GM23338 (cell line): ENCODE measurements at regions not wholly inside any gene's neighbourhood (a gene's known extent, or its start where the extent isn't known, plus 50 kb on each side); places are given as distances from the start of the nearest gene placed in this dataset.

ENCODE experiments used
- ATAC-seq: fragments of 200-7000 bp; cut with Tn5 transposase; 3 replicates; pipeline ENCODE4 v1.9.1; 2020
- DNase-seq: peaks from one replicate; pipeline ENCODE4 v3.0.0-alpha.2; 2015; ENCODE audit warnings: low spot score
- H2AFZ ChIP-seq: fragments of 200-600 bp; sonication (generic); 2 replicates; pipeline ENCODE4 v1.8.0; 2016; ENCODE audit warnings: antibody characterized with exemption, mild to moderate bottlenecking, moderate library complexity
- H3F3A ChIP-seq: fragments of 200-600 bp; sonication (generic); replicated peaks from 2 replicates; pipeline ENCODE4 v1.8.0; 2017; ENCODE audit warnings: antibody characterized with exemption, mixed run types, low read depth
- H3K27ac ChIP-seq: fragments of 200-600 bp; sonication (generic); 2 replicates; pipeline ENCODE4 v1.6.1; 2016; ENCODE audit warnings: low read depth
- H3K27me3 ChIP-seq: fragments of 200-600 bp; sonication (generic); 2 replicates; pipeline ENCODE4 v1.8.0; 2016; ENCODE audit warnings: mild to moderate bottlenecking, mixed run types, moderate library complexity; ENCODE audit not compliant: insufficient read depth
- H3K36me3 ChIP-seq: fragments of 200-600 bp; sonication (generic); 2 replicates; pipeline ENCODE4 v1.8.0; 2016; ENCODE audit warnings: mild to moderate bottlenecking; ENCODE audit not compliant: insufficient read depth
- H3K4me1 ChIP-seq: fragments of 200-600 bp; sonication (generic); 2 replicates; pipeline ENCODE4 v1.8.0; 2016; ENCODE audit warnings: mild to moderate bottlenecking, moderate library complexity; ENCODE audit not compliant: insufficient read depth
- H3K4me2 ChIP-seq: fragments of 200-600 bp; sonication (generic); 2 replicates; pipeline ENCODE4 v1.7.1; 2017; ENCODE audit warnings: mixed run types
- H3K4me3 ChIP-seq: fragments of 200-600 bp; sonication (generic); 2 replicates; pipeline ENCODE4 v1.6.1; 2016; ENCODE audit warnings: mixed run types
- H3K79me2 ChIP-seq: fragments of 200-600 bp; sonication (generic); replicated peaks from 2 replicates; pipeline ENCODE4 v1.8.0; 2017; ENCODE audit warnings: mild to moderate bottlenecking; ENCODE audit not compliant: insufficient read depth
- H3K9me2 ChIP-seq: fragments of 200-600 bp; sonication (generic); 2 replicates; pipeline ENCODE4 v1.8.0; 2017; ENCODE audit not compliant: insufficient read depth
- H4K20me1 ChIP-seq: fragments of 200-600 bp; sonication (generic); replicated peaks from 2 replicates; pipeline ENCODE4 v1.8.0; 2017; ENCODE audit warnings: mild to moderate bottlenecking; ENCODE audit not compliant: insufficient read depth
- H3K27ac Mint-ChIP-seq: 2 replicates; pipeline ENCODE4 v1.8.0; 2020; ENCODE audit warnings: inconsistent platforms, mild to moderate bottlenecking, moderate library complexity, mixed read lengths
- H3K27me3 Mint-ChIP-seq: 3 replicates; pipeline ENCODE4 v1.8.0; 2022; ENCODE audit warnings: low read depth, mild to moderate bottlenecking, moderate library complexity, mixed read lengths, inconsistent platforms; ENCODE audit not compliant: insufficient read depth, poor library complexity
- H3K36me3 Mint-ChIP-seq: 3 replicates; pipeline ENCODE4 v1.8.0; 2021; ENCODE audit warnings: low read depth, mild to moderate bottlenecking, inconsistent platforms, moderate library complexity, mixed read lengths
- H3K4me1 Mint-ChIP-seq: 3 replicates; pipeline ENCODE4 v1.8.0; 2020; ENCODE audit warnings: mild to moderate bottlenecking, inconsistent platforms, mixed read lengths
- H3K4me3 Mint-ChIP-seq: 3 replicates; pipeline ENCODE4 v1.8.0; 2021; ENCODE audit warnings: moderate library complexity, mild to moderate bottlenecking, inconsistent platforms, mixed read lengths
- H3K9me3 Mint-ChIP-seq: 3 replicates; pipeline ENCODE4 v1.8.0; 2020; ENCODE audit warnings: moderate library complexity, mild to moderate bottlenecking, inconsistent platforms, mixed read lengths
- CREB1 ChIP-seq: fragments of 250-450 bp; sonication (Bioruptor Pico); IDR thresholded peaks from 2 replicates; pipeline ENCODE4 v1.5.0; 2020; ENCODE audit warnings: low read depth, mild to moderate bottlenecking, moderate library complexity
- ETS1 ChIP-seq: IDR thresholded peaks from 2 replicates; pipeline ENCODE4 v1.6.1; 2016; ENCODE audit warnings: antibody characterized with exemption
- EZH2 ChIP-seq: fragments of 200-600 bp; sonication (generic); IDR thresholded peaks from one replicate; pipeline ENCODE4 v1.8.0; 2017; ENCODE audit warnings: antibody characterized with exemption, mild to moderate bottlenecking, low read depth; ENCODE audit not compliant: unreplicated experiment
- JUNB ChIP-seq: IDR thresholded peaks from one replicate; pipeline ENCODE4 v1.6.1; 2016; ENCODE audit warnings: antibody characterized with exemption; ENCODE audit not compliant: unreplicated experiment
- NANOG ChIP-seq: IDR thresholded peaks from 2 replicates; pipeline ENCODE4 v1.6.1; 2016; ENCODE audit warnings: antibody characterized with exemption, borderline replicate concordance
- POLR2AphosphoS5 ChIP-seq: IDR thresholded peaks from 2 replicates; pipeline ENCODE4 v1.6.1; 2016; ENCODE audit warnings: antibody characterized with exemption, low read depth
- REST ChIP-seq: IDR thresholded peaks from one replicate; pipeline ENCODE4 v1.6.1; 2018; ENCODE audit warnings: antibody characterized with exemption; ENCODE audit not compliant: unreplicated experiment
- STAT1 ChIP-seq: IDR thresholded peaks from one replicate; pipeline ENCODE4 v1.6.1; 2016; ENCODE audit warnings: antibody characterized with exemption; ENCODE audit not compliant: unreplicated experiment
- ZNF114 ChIP-seq: fragments of 250-450 bp; sonication (Bioruptor Pico); IDR thresholded peaks from 2 replicates; pipeline ENCODE4 v1.5.0; 2020; ENCODE audit warnings: mild to moderate bottlenecking, moderate library complexity
- ZNF331 ChIP-seq: fragments of 250-450 bp; sonication (Bioruptor Pico); IDR thresholded peaks from 2 replicates; pipeline ENCODE4 v1.5.0; 2020; ENCODE audit warnings: low read depth, mild to moderate bottlenecking, moderate library complexity

DNA sequence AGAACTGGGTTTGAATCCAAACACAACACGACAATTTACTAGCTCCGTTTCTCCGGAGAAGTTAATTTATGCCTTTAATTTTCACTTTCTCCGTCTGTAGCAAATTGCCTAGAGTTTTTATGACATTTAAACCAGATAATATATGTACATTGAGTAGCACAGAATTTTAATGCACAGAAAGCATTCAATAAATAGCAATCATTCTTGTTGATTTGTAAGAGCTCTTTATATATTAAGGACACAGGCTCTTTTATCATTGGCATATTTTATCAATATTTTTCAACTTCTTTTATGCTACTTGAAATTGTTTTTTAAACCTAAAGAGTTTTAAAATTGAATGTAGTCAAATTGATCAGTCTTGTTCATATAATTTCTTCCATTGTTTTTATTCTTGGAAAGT, 99.6 kb upstream of the PPP2R3B start:
- H3K79me2 ChIP-seq, result no peaks in the 10 kb centered on the region
- H3K36me3 ChIP-seq, result no peaks in the 10 kb centered on the region
- H3K27ac ChIP-seq, result no peak overlapping the region
- H3K27ac Mint-ChIP-seq, result no peak overlapping the region
- no peaks in the 10 kb centered on the region for H4K20me1 ChIP-seq
- no peak overlapping the region for H2AFZ ChIP-seq
- H3K9me3 Mint-ChIP-seq, result peaks cover 72% of the 10 kb centered on the region
- no peaks in the 10 kb centered on the region for H3K27me3 ChIP-seq
- H3F3A ChIP-seq, result no peaks in the 10 kb centered on the region
- DNase-seq, result no peak
- H3K4me2 ChIP-seq, result no peak overlapping the region
- ATAC-seq, result no peak
- H3K4me1 Mint-ChIP-seq, result no peaks in the 10 kb centered on the region
- H3K4me3 Mint-ChIP-seq, result no peak overlapping the region
- no peaks in the 10 kb centered on the region for H3K9me2 ChIP-seq
- peaks cover 8% of the 10 kb centered on the region; the same call in 1 of the 2 replicates for H3K4me1 ChIP-seq
- TF ChIP-seq ZNF331 (CRISPR knock-in tag) (no peak), NANOG (no peak), ZNF114 (CRISPR knock-in tag) (no peak), STAT1 (no peak), POLR2AphosphoS5 (no peak), REST (no peak), CREB1 (CRISPR knock-in tag) (no peak), EZH2 (no peak), ETS1 (no peak), JUNB (no peak)
- H3K4me3 ChIP-seq, result no peak overlapping the region
- H3K27me3 Mint-ChIP-seq, result peaks cover 10% of the 10 kb centered on the region
- peaks cover 39% of the 10 kb centered on the region for H3K36me3 Mint-ChIP-seq

DNA sequence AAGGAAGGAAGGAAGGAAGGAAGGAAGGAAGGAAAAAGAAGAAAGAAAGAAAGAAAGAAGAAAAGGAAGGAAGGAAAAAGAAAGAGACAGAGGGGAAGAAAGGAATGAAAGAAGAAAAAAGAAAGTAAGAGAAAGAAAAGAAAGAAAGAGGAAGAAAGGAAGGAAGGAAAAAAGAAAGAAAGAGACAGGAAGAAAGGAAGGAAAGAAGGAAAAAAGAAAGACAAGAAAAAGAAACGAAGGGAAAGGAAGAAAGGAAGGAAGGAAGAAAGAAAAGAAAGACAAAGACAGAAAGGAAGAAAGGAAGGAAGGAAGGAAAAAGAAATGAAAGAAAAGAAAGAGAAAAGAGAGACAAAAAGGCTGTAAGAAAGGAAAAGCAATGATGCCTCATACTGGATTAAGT, 101.1 kb upstream of the PPP2R3B start:
- DNase-seq (no peak), ATAC-seq (no peak)
- 0 out of 2 replicates have a peak, but pooled peaks cover 2% of the 10 kb centered on the region for H3F3A ChIP-seq
- H2AFZ ChIP-seq, result no peak overlapping the region
- H3K4me2 ChIP-seq, result no peak overlapping the region
- peaks cover 37% of the 10 kb centered on the region for H3K36me3 Mint-ChIP-seq
- H3K79me2 ChIP-seq, result no peaks in the 10 kb centered on the region
- no peak overlapping the region for H3K4me3 Mint-ChIP-seq
- H3K4me1 ChIP-seq, result no peaks in the 10 kb centered on the region
- no peak overlapping the region for H3K27ac Mint-ChIP-seq
- H3K9me2 ChIP-seq, result no peaks in the 10 kb centered on the region
- H4K20me1 ChIP-seq, result no peaks in the 10 kb centered on the region
- no peaks in the 10 kb centered on the region for H3K36me3 ChIP-seq
- H3K27me3 ChIP-seq, result no peaks in the 10 kb centered on the region
- H3K4me3 ChIP-seq, result no peak overlapping the region
- H3K4me1 Mint-ChIP-seq, result no peaks in the 10 kb centered on the region
- H3K27ac ChIP-seq, result no peak overlapping the region
- peaks cover 10% of the 10 kb centered on the region for H3K27me3 Mint-ChIP-seq
- peaks cover 78% of the 10 kb centered on the region for H3K9me3 Mint-ChIP-seq
- TF ChIP-seq NANOG (no peak), REST (no peak)
